ENCODE measurements at regions not wholly inside any gene's neighbourhood (a gene's known extent, or its start where the extent isn't known, plus 50 kb on each side); places are given as distances from the start of the nearest gene placed in this dataset.

DNA sequence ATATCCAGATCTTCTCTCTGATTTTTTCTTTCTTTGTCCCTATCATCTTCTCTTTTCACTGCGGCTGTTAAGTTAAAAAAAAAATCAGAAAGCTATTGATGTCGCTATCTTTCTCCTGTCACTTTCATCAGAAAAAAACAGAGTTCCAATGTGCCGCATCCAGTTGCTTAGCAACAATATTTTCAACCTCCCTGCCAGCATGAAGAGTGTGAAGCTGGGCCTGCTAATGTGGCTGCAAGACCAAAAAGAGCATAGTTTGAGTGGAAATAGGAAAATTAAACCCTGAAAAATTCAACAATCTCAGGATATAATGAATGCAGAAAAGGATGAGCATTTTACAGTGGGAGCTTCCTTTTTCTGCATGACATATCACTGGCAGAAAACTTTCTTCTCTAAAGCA is 1025.4 kb upstream of the LRFN5 start:
- Histone ChIP-seq H3F3A (replicated peaks; ENCODE audit: low read depth) (no peaks in the 10 kb centered on the region), H3K79me2 (replicated peaks; ENCODE audit: insufficient read depth) (no peaks in the 10 kb centered on the region), H4K20me1 (replicated peaks; ENCODE audit: insufficient read depth) (no peaks in the 10 kb centered on the region), H3K4me1 (ENCODE audit: insufficient read depth) (peaks cover 5% of the 10 kb centered on the region; the same call in 1 of the 2 replicates), H2AFZ (no peak overlapping the region), H3K27ac (ENCODE audit: low read depth) (no peak overlapping the region), H3K9me2 (ENCODE audit: insufficient read depth) (no peaks in the 10 kb centered on the region), H3K27me3 (ENCODE audit: insufficient read depth) (no peaks in the 10 kb centered on the region), H3K36me3 (ENCODE audit: insufficient read depth) (no peaks in the 10 kb centered on the region), H3K4me3 (no peak overlapping the region), H3K4me2 (no peak overlapping the region)
- no peak for ATAC-seq
- Mint-ChIP-seq H3K27me3 (ENCODE audit: insufficient read depth, low read depth, poor library complexity) (no peaks in the 10 kb centered on the region), H3K9me3 (no peaks in the 10 kb centered on the region), H3K27ac (no peak overlapping the region), H3K4me3 (no peak overlapping the region), H3K4me1 (no peaks in the 10 kb centered on the region), H3K36me3 (ENCODE audit: low read depth) (no peaks in the 10 kb centered on the region)
- TF ChIP-seq POLR2AphosphoS5 (IDR thresholded peaks at IDR 0.05; ENCODE audit: low read depth) (no peak), NANOG (IDR thresholded peaks at IDR 0.05; ENCODE audit: borderline replicate concordance) (no peak)
- no peak for DNase-seq (ENCODE audit: low spot score)

DNA sequence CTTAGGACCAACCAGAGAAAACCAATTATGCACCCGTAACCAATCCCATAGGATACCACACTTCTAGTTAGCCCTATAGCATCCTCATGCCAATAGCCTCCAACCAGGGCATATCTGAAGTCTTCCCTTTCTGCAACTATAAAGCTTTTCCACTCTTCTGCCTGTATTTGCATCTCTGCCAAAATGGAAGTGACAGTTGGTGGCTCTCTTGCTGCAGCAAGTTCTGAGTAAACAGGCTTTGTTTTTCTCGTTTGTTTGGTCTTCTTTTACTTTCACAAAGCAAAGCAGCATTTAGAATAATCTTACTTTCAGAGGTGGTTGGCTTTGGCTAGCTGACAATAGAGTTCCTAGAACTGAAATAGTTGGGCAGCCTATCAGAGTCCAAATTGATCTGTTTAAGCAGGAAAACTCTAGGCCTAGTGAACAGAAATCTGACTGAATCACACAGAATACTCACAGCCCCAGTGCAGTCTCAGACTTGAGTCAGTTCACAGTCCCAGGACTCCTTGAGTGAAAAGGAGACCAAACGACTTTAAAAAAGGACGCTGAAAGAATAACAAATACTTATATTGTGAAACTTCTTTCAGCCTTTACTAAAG is 1029.7 kb upstream of the LRFN5 start:
- no peaks in the 10 kb centered on the region for H3K9me3 Mint-ChIP-seq
- TF ChIP-seq, protein P1, sequence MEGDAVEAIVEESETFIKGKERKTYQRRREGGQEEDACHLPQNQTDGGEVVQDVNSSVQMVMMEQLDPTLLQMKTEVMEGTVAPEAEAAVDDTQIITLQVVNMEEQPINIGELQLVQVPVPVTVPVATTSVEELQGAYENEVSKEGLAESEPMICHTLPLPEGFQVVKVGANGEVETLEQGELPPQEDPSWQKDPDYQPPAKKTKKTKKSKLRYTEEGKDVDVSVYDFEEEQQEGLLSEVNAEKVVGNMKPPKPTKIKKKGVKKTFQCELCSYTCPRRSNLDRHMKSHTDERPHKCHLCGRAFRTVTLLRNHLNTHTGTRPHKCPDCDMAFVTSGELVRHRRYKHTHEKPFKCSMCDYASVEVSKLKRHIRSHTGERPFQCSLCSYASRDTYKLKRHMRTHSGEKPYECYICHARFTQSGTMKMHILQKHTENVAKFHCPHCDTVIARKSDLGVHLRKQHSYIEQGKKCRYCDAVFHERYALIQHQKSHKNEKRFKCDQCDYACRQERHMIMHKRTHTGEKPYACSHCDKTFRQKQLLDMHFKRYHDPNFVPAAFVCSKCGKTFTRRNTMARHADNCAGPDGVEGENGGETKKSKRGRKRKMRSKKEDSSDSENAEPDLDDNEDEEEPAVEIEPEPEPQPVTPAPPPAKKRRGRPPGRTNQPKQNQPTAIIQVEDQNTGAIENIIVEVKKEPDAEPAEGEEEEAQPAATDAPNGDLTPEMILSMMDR (conservative IDR thresholded peaks at IDR 0.05; ENCODE audit: low read depth in 2 of 2) = no peak
- TF ChIP-seq, protein P2, sequence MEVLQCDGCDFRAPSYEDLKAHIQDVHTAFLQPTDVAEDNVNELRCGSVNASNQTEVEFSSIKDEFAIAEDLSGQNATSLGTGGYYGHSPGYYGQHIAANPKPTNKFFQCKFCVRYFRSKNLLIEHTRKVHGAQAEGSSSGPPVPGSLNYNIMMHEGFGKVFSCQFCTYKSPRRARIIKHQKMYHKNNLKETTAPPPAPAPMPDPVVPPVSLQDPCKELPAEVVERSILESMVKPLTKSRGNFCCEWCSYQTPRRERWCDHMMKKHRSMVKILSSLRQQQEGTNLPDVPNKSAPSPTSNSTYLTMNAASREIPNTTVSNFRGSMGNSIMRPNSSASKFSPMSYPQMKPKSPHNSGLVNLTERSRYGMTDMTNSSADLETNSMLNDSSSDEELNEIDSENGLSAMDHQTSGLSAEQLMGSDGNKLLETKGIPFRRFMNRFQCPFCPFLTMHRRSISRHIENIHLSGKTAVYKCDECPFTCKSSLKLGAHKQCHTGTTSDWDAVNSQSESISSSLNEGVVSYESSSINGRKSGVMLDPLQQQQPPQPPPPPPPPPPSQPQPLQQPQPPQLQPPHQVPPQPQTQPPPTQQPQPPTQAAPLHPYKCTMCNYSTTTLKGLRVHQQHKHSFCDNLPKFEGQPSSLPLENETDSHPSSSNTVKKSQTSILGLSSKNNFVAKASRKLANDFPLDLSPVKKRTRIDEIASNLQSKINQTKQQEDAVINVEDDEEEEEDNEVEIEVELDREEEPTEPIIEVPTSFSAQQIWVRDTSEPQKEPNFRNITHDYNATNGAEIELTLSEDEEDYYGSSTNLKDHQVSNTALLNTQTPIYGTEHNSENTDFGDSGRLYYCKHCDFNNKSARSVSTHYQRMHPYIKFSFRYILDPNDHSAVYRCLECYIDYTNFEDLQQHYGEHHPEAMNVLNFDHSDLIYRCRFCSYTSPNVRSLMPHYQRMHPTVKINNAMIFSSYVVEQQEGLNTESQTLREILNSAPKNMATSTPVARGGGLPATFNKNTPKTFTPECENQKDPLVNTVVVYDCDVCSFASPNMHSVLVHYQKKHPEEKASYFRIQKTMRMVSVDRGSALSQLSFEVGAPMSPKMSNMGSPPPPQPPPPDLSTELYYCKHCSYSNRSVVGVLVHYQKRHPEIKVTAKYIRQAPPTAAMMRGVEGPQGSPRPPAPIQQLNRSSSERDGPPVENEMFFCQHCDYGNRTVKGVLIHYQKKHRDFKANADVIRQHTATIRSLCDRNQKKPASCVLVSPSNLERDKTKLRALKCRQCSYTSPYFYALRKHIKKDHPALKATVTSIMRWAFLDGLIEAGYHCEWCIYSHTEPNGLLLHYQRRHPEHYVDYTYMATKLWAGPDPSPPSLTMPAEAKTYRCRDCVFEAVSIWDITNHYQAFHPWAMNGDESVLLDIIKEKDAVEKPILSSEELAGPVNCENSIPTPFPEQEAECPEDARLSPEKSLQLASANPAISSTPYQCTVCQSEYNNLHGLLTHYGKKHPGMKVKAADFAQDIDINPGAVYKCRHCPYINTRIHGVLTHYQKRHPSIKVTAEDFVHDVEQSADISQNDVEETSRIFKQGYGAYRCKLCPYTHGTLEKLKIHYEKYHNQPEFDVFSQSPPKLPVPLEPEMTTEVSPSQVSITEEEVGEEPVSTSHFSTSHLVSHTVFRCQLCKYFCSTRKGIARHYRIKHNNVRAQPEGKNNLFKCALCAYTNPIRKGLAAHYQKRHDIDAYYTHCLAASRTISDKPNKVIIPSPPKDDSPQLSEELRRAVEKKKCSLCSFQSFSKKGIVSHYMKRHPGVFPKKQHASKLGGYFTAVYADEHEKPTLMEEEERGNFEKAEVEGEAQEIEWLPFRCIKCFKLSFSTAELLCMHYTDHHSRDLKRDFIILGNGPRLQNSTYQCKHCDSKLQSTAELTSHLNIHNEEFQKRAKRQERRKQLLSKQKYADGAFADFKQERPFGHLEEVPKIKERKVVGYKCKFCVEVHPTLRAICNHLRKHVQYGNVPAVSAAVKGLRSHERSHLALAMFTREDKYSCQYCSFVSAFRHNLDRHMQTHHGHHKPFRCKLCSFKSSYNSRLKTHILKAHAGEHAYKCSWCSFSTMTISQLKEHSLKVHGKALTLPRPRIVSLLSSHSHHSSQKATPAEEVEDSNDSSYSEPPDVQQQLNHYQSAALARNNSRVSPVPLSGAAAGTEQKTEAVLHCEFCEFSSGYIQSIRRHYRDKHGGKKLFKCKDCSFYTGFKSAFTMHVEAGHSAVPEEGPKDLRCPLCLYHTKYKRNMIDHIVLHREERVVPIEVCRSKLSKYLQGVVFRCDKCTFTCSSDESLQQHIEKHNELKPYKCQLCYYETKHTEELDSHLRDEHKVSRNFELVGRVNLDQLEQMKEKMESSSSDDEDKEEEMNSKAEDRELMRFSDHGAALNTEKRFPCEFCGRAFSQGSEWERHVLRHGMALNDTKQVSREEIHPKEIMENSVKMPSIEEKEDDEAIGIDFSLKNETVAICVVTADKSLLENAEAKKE (CRISPR knock-in tag; IDR thresholded peaks at IDR 0.05) = no peak
- TF ChIP-seq NANOG (IDR thresholded peaks at IDR 0.05; ENCODE audit: borderline replicate concordance) (no peak), EZH2 (IDR thresholded peaks at IDR 0.05; ENCODE audit: low read depth, unreplicated experiment) (no peak), ZNF114 (CRISPR knock-in tag; IDR thresholded peaks at IDR 0.05) (no peak), POLR2AphosphoS5 (IDR thresholded peaks at IDR 0.05; ENCODE audit: low read depth) (no peak), CREB1 (CRISPR knock-in tag; IDR thresholded peaks at IDR 0.05; ENCODE audit: low read depth) (no peak)
- TF ChIP-seq, protein P3, sequence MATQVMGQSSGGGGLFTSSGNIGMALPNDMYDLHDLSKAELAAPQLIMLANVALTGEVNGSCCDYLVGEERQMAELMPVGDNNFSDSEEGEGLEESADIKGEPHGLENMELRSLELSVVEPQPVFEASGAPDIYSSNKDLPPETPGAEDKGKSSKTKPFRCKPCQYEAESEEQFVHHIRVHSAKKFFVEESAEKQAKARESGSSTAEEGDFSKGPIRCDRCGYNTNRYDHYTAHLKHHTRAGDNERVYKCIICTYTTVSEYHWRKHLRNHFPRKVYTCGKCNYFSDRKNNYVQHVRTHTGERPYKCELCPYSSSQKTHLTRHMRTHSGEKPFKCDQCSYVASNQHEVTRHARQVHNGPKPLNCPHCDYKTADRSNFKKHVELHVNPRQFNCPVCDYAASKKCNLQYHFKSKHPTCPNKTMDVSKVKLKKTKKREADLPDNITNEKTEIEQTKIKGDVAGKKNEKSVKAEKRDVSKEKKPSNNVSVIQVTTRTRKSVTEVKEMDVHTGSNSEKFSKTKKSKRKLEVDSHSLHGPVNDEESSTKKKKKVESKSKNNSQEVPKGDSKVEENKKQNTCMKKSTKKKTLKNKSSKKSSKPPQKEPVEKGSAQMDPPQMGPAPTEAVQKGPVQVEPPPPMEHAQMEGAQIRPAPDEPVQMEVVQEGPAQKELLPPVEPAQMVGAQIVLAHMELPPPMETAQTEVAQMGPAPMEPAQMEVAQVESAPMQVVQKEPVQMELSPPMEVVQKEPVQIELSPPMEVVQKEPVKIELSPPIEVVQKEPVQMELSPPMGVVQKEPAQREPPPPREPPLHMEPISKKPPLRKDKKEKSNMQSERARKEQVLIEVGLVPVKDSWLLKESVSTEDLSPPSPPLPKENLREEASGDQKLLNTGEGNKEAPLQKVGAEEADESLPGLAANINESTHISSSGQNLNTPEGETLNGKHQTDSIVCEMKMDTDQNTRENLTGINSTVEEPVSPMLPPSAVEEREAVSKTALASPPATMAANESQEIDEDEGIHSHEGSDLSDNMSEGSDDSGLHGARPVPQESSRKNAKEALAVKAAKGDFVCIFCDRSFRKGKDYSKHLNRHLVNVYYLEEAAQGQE (IDR thresholded peaks at IDR 0.05; ENCODE audit: unreplicated experiment) = no peak
- TF ChIP-seq, protein P4, sequence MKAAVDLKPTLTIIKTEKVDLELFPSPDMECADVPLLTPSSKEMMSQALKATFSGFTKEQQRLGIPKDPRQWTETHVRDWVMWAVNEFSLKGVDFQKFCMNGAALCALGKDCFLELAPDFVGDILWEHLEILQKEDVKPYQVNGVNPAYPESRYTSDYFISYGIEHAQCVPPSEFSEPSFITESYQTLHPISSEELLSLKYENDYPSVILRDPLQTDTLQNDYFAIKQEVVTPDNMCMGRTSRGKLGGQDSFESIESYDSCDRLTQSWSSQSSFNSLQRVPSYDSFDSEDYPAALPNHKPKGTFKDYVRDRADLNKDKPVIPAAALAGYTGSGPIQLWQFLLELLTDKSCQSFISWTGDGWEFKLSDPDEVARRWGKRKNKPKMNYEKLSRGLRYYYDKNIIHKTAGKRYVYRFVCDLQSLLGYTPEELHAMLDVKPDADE (IDR thresholded peaks at IDR 0.05) = no peak

More for the DNA sequence above, 1029.7 kb upstream of the LRFN5 start:
- no peaks in the 10 kb centered on the region for H3K9me2 ChIP-seq (ENCODE audit: insufficient read depth)
- peaks cover 6% of the 10 kb centered on the region for H3K4me1 Mint-ChIP-seq
- no peaks in the 10 kb centered on the region for H3K79me2 ChIP-seq (replicated peaks; ENCODE audit: insufficient read depth)
- H3K4me3 Mint-ChIP-seq = no peak overlapping the region
- no peak overlapping the region for H3K4me2 ChIP-seq
- no peaks in the 10 kb centered on the region for H4K20me1 ChIP-seq (replicated peaks; ENCODE audit: insufficient read depth)
- no peaks in the 10 kb centered on the region for H3K36me3 Mint-ChIP-seq (ENCODE audit: low read depth)
- ATAC-seq (no peak), DNase-seq (ENCODE audit: low spot score) (no peak)
- H3K27me3 ChIP-seq (ENCODE audit: insufficient read depth) = no peaks in the 10 kb centered on the region
- no peaks in the 10 kb centered on the region for H3F3A ChIP-seq (replicated peaks; ENCODE audit: low read depth)
- H3K4me3 ChIP-seq = no peak overlapping the region
- H2AFZ ChIP-seq = peak overlapping the region; percentile 40
- H3K4me1 ChIP-seq (ENCODE audit: insufficient read depth) = peaks cover 11% of the 10 kb centered on the region
- H3K27ac Mint-ChIP-seq = no peak overlapping the region
- H3K27me3 Mint-ChIP-seq (ENCODE audit: insufficient read depth, low read depth, poor library complexity) = no peaks in the 10 kb centered on the region
- no peak overlapping the region for H3K27ac ChIP-seq (ENCODE audit: low read depth)
- H3K36me3 ChIP-seq (ENCODE audit: insufficient read depth) = no peaks in the 10 kb centered on the region

All from GM23338 (cell line).